GM23338 (cell line): ENCODE measurements at regions not wholly inside any gene's neighbourhood (a gene's known extent, or its start where the extent isn't known, plus 50 kb on each side); places are given as distances from the start of the nearest gene placed in this dataset.

Experiments used
- ATAC-seq: fragments of 200-7000 bp; cut with Tn5 transposase; 3 replicates; pipeline ENCODE4 v1.9.1; 2020
- DNase-seq: peaks from one replicate; pipeline ENCODE4 v3.0.0-alpha.2; 2015; ENCODE audit warnings: low spot score
- H2AFZ ChIP-seq: fragments of 200-600 bp; sonication (generic); 2 replicates; pipeline ENCODE4 v1.8.0; 2016; ENCODE audit warnings: antibody characterized with exemption, mild to moderate bottlenecking, moderate library complexity
- H3F3A ChIP-seq: fragments of 200-600 bp; sonication (generic); replicated peaks from 2 replicates; pipeline ENCODE4 v1.8.0; 2017; ENCODE audit warnings: antibody characterized with exemption, mixed run types, low read depth
- H3K27ac ChIP-seq: fragments of 200-600 bp; sonication (generic); 2 replicates; pipeline ENCODE4 v1.6.1; 2016; ENCODE audit warnings: low read depth
- H3K27me3 ChIP-seq: fragments of 200-600 bp; sonication (generic); 2 replicates; pipeline ENCODE4 v1.8.0; 2016; ENCODE audit warnings: mild to moderate bottlenecking, mixed run types, moderate library complexity; ENCODE audit not compliant: insufficient read depth
- H3K36me3 ChIP-seq: fragments of 200-600 bp; sonication (generic); 2 replicates; pipeline ENCODE4 v1.8.0; 2016; ENCODE audit warnings: mild to moderate bottlenecking; ENCODE audit not compliant: insufficient read depth
- H3K4me1 ChIP-seq: fragments of 200-600 bp; sonication (generic); 2 replicates; pipeline ENCODE4 v1.8.0; 2016; ENCODE audit warnings: mild to moderate bottlenecking, moderate library complexity; ENCODE audit not compliant: insufficient read depth
- H3K4me2 ChIP-seq: fragments of 200-600 bp; sonication (generic); 2 replicates; pipeline ENCODE4 v1.7.1; 2017; ENCODE audit warnings: mixed run types
- H3K4me3 ChIP-seq: fragments of 200-600 bp; sonication (generic); 2 replicates; pipeline ENCODE4 v1.6.1; 2016; ENCODE audit warnings: mixed run types
- H3K79me2 ChIP-seq: fragments of 200-600 bp; sonication (generic); replicated peaks from 2 replicates; pipeline ENCODE4 v1.8.0; 2017; ENCODE audit warnings: mild to moderate bottlenecking; ENCODE audit not compliant: insufficient read depth
- H3K9me2 ChIP-seq: fragments of 200-600 bp; sonication (generic); 2 replicates; pipeline ENCODE4 v1.8.0; 2017; ENCODE audit not compliant: insufficient read depth
- H4K20me1 ChIP-seq: fragments of 200-600 bp; sonication (generic); replicated peaks from 2 replicates; pipeline ENCODE4 v1.8.0; 2017; ENCODE audit warnings: mild to moderate bottlenecking; ENCODE audit not compliant: insufficient read depth
- H3K27ac Mint-ChIP-seq: 2 replicates; pipeline ENCODE4 v1.8.0; 2020; ENCODE audit warnings: inconsistent platforms, mild to moderate bottlenecking, moderate library complexity, mixed read lengths
- H3K27me3 Mint-ChIP-seq: 3 replicates; pipeline ENCODE4 v1.8.0; 2022; ENCODE audit warnings: low read depth, mild to moderate bottlenecking, moderate library complexity, mixed read lengths, inconsistent platforms; ENCODE audit not compliant: insufficient read depth, poor library complexity
- H3K36me3 Mint-ChIP-seq: 3 replicates; pipeline ENCODE4 v1.8.0; 2021; ENCODE audit warnings: low read depth, mild to moderate bottlenecking, inconsistent platforms, moderate library complexity, mixed read lengths
- H3K4me1 Mint-ChIP-seq: 3 replicates; pipeline ENCODE4 v1.8.0; 2020; ENCODE audit warnings: mild to moderate bottlenecking, inconsistent platforms, mixed read lengths
- H3K4me3 Mint-ChIP-seq: 3 replicates; pipeline ENCODE4 v1.8.0; 2021; ENCODE audit warnings: moderate library complexity, mild to moderate bottlenecking, inconsistent platforms, mixed read lengths
- H3K9me3 Mint-ChIP-seq: 3 replicates; pipeline ENCODE4 v1.8.0; 2020; ENCODE audit warnings: moderate library complexity, mild to moderate bottlenecking, inconsistent platforms, mixed read lengths
- CREB1 ChIP-seq: fragments of 250-450 bp; sonication (Bioruptor Pico); IDR thresholded peaks from 2 replicates; pipeline ENCODE4 v1.5.0; 2020; ENCODE audit warnings: low read depth, mild to moderate bottlenecking, moderate library complexity
- ETS1 ChIP-seq: IDR thresholded peaks from 2 replicates; pipeline ENCODE4 v1.6.1; 2016; ENCODE audit warnings: antibody characterized with exemption
- EZH2 ChIP-seq: fragments of 200-600 bp; sonication (generic); IDR thresholded peaks from one replicate; pipeline ENCODE4 v1.8.0; 2017; ENCODE audit warnings: antibody characterized with exemption, mild to moderate bottlenecking, low read depth; ENCODE audit not compliant: unreplicated experiment
- EZH2phosphoT487 ChIP-seq: fragments of 200-600 bp; sonication (generic); IDR thresholded peaks from one replicate; pipeline ENCODE4 v1.8.1; 2018; ENCODE audit warnings: antibody characterized with exemption; ENCODE audit not compliant: unreplicated experiment
- JUNB ChIP-seq: IDR thresholded peaks from one replicate; pipeline ENCODE4 v1.6.1; 2016; ENCODE audit warnings: antibody characterized with exemption; ENCODE audit not compliant: unreplicated experiment
- NANOG ChIP-seq: IDR thresholded peaks from 2 replicates; pipeline ENCODE4 v1.6.1; 2016; ENCODE audit warnings: antibody characterized with exemption, borderline replicate concordance
- POLR2AphosphoS5 ChIP-seq: IDR thresholded peaks from 2 replicates; pipeline ENCODE4 v1.6.1; 2016; ENCODE audit warnings: antibody characterized with exemption, low read depth
- ZNF331 ChIP-seq: fragments of 250-450 bp; sonication (Bioruptor Pico); IDR thresholded peaks from 2 replicates; pipeline ENCODE4 v1.5.0; 2020; ENCODE audit warnings: low read depth, mild to moderate bottlenecking, moderate library complexity
- ZNF462 ChIP-seq: fragments of 250-450 bp; sonication (Bioruptor Pico); IDR thresholded peaks from 2 replicates; pipeline ENCODE4 v1.5.0; 2020; ENCODE audit warnings: mild to moderate bottlenecking, moderate library complexity

GRCh38 chr15:25185791-25186190 lies 231.0 kb downstream of the SNRPN start:
- no peak for ATAC-seq

GRCh38 chr15:25186411-25186810 lies 231.6 kb downstream of the SNRPN start:
- Mint-ChIP-seq H3K27me3 (peaks cover 11% of the 10 kb centered on the region), H3K4me3 (no peak overlapping the region), H3K36me3 (peaks cover 22% of the 10 kb centered on the region), H3K9me3 (peaks cover 97% of the 10 kb centered on the region), H3K27ac (no peak overlapping the region), H3K4me1 (no peaks in the 10 kb centered on the region)
- no peak for TF ChIP-seq NANOG
- TF ChIP-seq POLR2AphosphoS5, result no peak
- TF ChIP-seq ZNF331 (CRISPR knock-in tag), result no peak
- no peaks in the 10 kb centered on the region for H3K4me1 ChIP-seq
- no peaks in the 10 kb centered on the region; the same call in 1 of the 2 replicates for H3K36me3 ChIP-seq
- no peak overlapping the region for H3K4me3 ChIP-seq
- H4K20me1 ChIP-seq, result no peaks in the 10 kb centered on the region
- H3K9me2 ChIP-seq, result no peaks in the 10 kb centered on the region
- H3K79me2 ChIP-seq, result no peaks in the 10 kb centered on the region
- H3K27me3 ChIP-seq, result no peaks in the 10 kb centered on the region
- DNase-seq, result no peak
- no peak for ATAC-seq
- H3F3A ChIP-seq, result no peaks in the 10 kb centered on the region
- H3K4me2 ChIP-seq, result no peak overlapping the region
- H3K27ac ChIP-seq, result no peak overlapping the region
- no peak overlapping the region for H2AFZ ChIP-seq

More at GRCh38 chr15:25185791-25186190, 231.0 kb downstream of the SNRPN start:
- H3K27ac ChIP-seq, result no peak overlapping the region
- Mint-ChIP-seq H3K4me3 (no peak overlapping the region), H3K9me3 (peaks cover 97% of the 10 kb centered on the region), H3K27ac (no peak overlapping the region), H3K27me3 (peaks cover 11% of the 10 kb centered on the region), H3K4me1 (no peaks in the 10 kb centered on the region), H3K36me3 (peaks cover 22% of the 10 kb centered on the region)
- no peaks in the 10 kb centered on the region for H3K9me2 ChIP-seq
- no peak overlapping the region for H3K4me2 ChIP-seq
- H3K27me3 ChIP-seq, result no peaks in the 10 kb centered on the region
- H3F3A ChIP-seq, result no peaks in the 10 kb centered on the region
- H3K4me1 ChIP-seq, result no peaks in the 10 kb centered on the region
- H3K79me2 ChIP-seq, result no peaks in the 10 kb centered on the region
- no peaks in the 10 kb centered on the region; the same call in 1 of the 2 replicates for H3K36me3 ChIP-seq
- H2AFZ ChIP-seq, result no peak overlapping the region
- H3K4me3 ChIP-seq, result no peak overlapping the region
- TF ChIP-seq EZH2, result no peak
- no peak for TF ChIP-seq ETS1
- TF ChIP-seq JUNB, result no peak
- TF ChIP-seq ZNF331 (CRISPR knock-in tag), result no peak
- DNase-seq, result no peak
- H4K20me1 ChIP-seq, result no peaks in the 10 kb centered on the region

- Mint-ChIP-seq H3K4me1 (no peaks in the 10 kb centered on the region), H3K36me3 (peaks cover 25% of the 10 kb centered on the region), H3K4me3 (no peak overlapping the region), H3K27me3 (peaks cover 13% of the 10 kb centered on the region), H3K9me3 (peaks cover 97% of the 10 kb centered on the region), H3K27ac (no peak overlapping the region)
- Histone ChIP-seq H3K9me2 (no peaks in the 10 kb centered on the region), H3K4me1 (no peaks in the 10 kb centered on the region), H3K4me3 (no peak overlapping the region), H3K36me3 (no peaks in the 10 kb centered on the region; the same call in 1 of the 2 replicates), H4K20me1 (no peaks in the 10 kb centered on the region), H3K27ac (no peak overlapping the region), H2AFZ (no peak overlapping the region), H3K27me3 (no peaks in the 10 kb centered on the region), H3F3A (no peaks in the 10 kb centered on the region), H3K4me2 (no peak overlapping the region), H3K79me2 (no peaks in the 10 kb centered on the region)
- DNase-seq, result no peak
- no peak for ATAC-seq
- TF ChIP-seq CREB1 (CRISPR knock-in tag) (no peak), EZH2phosphoT487 (no peak), ZNF462 (CRISPR knock-in tag) (no peak), POLR2AphosphoS5 (no peak)
Observed at GRCh38 chr15:25186906-25187645, 232.3 kb downstream of the SNRPN start.
